ENCODE measurements at regions not wholly inside any gene's neighbourhood (a gene's known extent, or its start where the extent isn't known, plus 50 kb on each side); places are given as distances from the start of the nearest gene placed in this dataset.

DNA sequence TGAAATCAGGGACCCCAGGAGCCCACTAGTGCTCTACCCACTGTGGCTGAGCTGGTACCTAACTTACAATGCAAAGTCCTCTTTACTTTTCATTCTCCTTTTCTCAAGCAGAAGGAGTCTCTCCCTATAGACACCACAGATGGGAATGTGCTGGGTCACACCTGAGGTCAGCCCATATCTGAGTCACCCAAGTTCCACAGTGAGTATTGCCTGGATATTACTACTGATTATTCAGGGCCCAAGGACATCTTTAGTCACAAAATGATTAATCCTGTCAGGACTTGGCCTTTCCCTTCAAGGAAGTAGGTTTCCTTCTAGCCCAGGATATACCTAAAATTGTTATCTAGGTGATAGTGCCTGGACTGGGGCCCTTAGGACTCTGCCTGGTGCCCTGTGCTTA lies 1305.2 kb downstream of the SI start:
- no peak overlapping the region for H2BK12ac ChIP-seq (ENCODE audit: insufficient read length, low read depth, low read length)
- no peak overlapping the region for H2AK5ac ChIP-seq (ENCODE audit: insufficient read length, low read length)
- H4K91ac ChIP-seq (ENCODE audit: insufficient read length, low read depth, low read length) = no peak overlapping the region
- H2BK20ac ChIP-seq (ENCODE audit: low read depth, low read length, poor library complexity, severe bottlenecking) = no peak overlapping the region
- H4K20me1 ChIP-seq (ENCODE audit: control insufficient read depth, insufficient read depth, insufficient read length) = no peaks in the 10 kb centered on the region
- no peaks in the 10 kb centered on the region for H3K27me3 Mint-ChIP-seq (ENCODE audit: low read depth)
- H2BK5ac ChIP-seq (ENCODE audit: insufficient read length, low read length) = no peak overlapping the region
- H2BK120ac ChIP-seq (ENCODE audit: low read depth, low read length, poor library complexity, severe bottlenecking) = no peak overlapping the region
- no peak overlapping the region; a peak in 1 of 7 replicates for H3K27ac Mint-ChIP-seq
- H3K36me3 Mint-ChIP-seq (ENCODE audit: insufficient read depth in 1 of 3, low read depth in 3 of 3) = peaks cover 3 to 10% (median 8%) of the 10 kb centered on the region in 3 experiments; a peak in 5 of 7 replicates
- H3K4me1 ChIP-seq (ENCODE audit: insufficient read depth, low read length) = no peaks in the 10 kb centered on the region
- no peaks in the 10 kb centered on the region for H3K27me3 ChIP-seq (ENCODE audit: insufficient read depth, low read length)
- H4K5ac ChIP-seq (ENCODE audit: insufficient read length, low read depth, low read length) = no peak overlapping the region
- no peak overlapping the region for H3K4me2 ChIP-seq (ENCODE audit: insufficient read depth, insufficient read length, low read length)
- H3K9me3 Mint-ChIP-seq = peaks cover 4 to 10% of the 10 kb centered on the region in 2 experiments
- no peak for TF ChIP-seq CTCF (conservative IDR thresholded peaks at IDR 0.05)
- no peak overlapping the region for H3K56ac ChIP-seq (ENCODE audit: insufficient read length, low read depth, low read length)
- H3K9me3 ChIP-seq (ENCODE audit: control insufficient read depth, low read depth, low read length) = no peaks in the 10 kb centered on the region
- no peaks in the 10 kb centered on the region for H3K23me2 ChIP-seq (ENCODE audit: insufficient read length, low read depth, low read length, poor library complexity, severe bottlenecking)
- H3K4me1 Mint-ChIP-seq = no peaks in the 10 kb centered on the region; a peak in 1 of 4 replicates
- H3K14ac ChIP-seq (ENCODE audit: insufficient read depth, low read length) = no peak overlapping the region
- no peak overlapping the region for H3K27ac ChIP-seq (ENCODE audit: insufficient read length, low read depth, low read length)
- no peak overlapping the region for H3T11ph ChIP-seq (ENCODE audit: low read length)
- H3K18ac ChIP-seq (ENCODE audit: insufficient read length, low read depth, low read length) = no peak overlapping the region
- DNase-seq = no peak
- H3K79me2 ChIP-seq (ENCODE audit: insufficient read depth, low read length) = no peaks in the 10 kb centered on the region
- H2AFZ ChIP-seq (ENCODE audit: low read length) = no peak overlapping the region
- no peaks in the 10 kb centered on the region for H3K79me1 ChIP-seq (ENCODE audit: insufficient read depth, low read depth, low read length, poor library complexity, severe bottlenecking)
- H3K9ac ChIP-seq (ENCODE audit: extremely low read depth, insufficient read length, low read length) = no peak overlapping the region
- no peak overlapping the region for H2BK15ac ChIP-seq (ENCODE audit: low read depth, low read length)
- no peak overlapping the region for H3K4me3 Mint-ChIP-seq
- no peak overlapping the region for H4K8ac ChIP-seq (replicated peaks; ENCODE audit: insufficient read length, low read depth, low read length)
- H3K4ac ChIP-seq (ENCODE audit: low read depth, low read length) = no peak overlapping the region
- H3K23ac ChIP-seq (ENCODE audit: insufficient read length, low read depth, low read length) = no peak overlapping the region
